ENCODE measurements at regions not wholly inside any gene's neighbourhood (a gene's known extent, or its start where the extent isn't known, plus 50 kb on each side); places are given as distances from the start of the nearest gene placed in this dataset.

- TF ChIP-seq SKIL (IDR thresholded peaks at IDR 0.05; ENCODE audit: low read depth, poor library complexity, severe bottlenecking) (no peak), NR2C1 (IDR thresholded peaks at IDR 0.05) (no peak), ATF7 (IDR thresholded peaks at IDR 0.05; ENCODE audit: low read depth) (no peak)
- TF ChIP-seq, protein P1, sequence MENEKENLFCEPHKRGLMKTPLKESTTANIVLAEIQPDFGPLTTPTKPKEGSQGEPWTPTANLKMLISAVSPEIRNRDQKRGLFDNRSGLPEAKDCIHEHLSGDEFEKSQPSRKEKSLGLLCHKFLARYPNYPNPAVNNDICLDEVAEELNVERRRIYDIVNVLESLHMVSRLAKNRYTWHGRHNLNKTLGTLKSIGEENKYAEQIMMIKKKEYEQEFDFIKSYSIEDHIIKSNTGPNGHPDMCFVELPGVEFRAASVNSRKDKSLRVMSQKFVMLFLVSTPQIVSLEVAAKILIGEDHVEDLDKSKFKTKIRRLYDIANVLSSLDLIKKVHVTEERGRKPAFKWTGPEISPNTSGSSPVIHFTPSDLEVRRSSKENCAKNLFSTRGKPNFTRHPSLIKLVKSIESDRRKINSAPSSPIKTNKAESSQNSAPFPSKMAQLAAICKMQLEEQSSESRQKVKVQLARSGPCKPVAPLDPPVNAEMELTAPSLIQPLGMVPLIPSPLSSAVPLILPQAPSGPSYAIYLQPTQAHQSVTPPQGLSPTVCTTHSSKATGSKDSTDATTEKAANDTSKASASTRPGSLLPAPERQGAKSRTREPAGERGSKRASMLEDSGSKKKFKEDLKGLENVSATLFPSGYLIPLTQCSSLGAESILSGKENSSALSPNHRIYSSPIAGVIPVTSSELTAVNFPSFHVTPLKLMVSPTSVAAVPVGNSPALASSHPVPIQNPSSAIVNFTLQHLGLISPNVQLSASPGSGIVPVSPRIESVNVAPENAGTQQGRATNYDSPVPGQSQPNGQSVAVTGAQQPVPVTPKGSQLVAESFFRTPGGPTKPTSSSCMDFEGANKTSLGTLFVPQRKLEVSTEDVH (IDR thresholded peaks at IDR 0.05; ENCODE audit: low read depth, partially characterized antibody): no peak
Observed at GRCh38 chr5:63053019-63053638, 474.5 kb downstream of the LRRC70 start (continued).

GRCh38 chr5:63050916-63051315 lies 472.3 kb downstream of the LRRC70 start:
- no peak for DNase-seq (ENCODE audit: low read depth, low spot score)
- H3K9me3 ChIP-seq (replicated peaks; ENCODE audit: control insufficient read depth, insufficient read depth, low read length): no peaks in the 10 kb centered on the region
- ChIA-PET POLR2A (no interaction called here), RAD21 (ENCODE audit: unreplicated experiment) (no interaction called here), CTCF (no interaction called here), SMC1A (ENCODE audit: uncharacterized antibody, unreplicated experiment) (interaction anchor here (0.5 kb wide), 1 partner anchor 654 kb away, joined by 3 read pairs; no protein-coding TSS in a partner anchor)
- no peaks in the 10 kb centered on the region for H3K4me1 ChIP-seq (ENCODE audit: control insufficient read depth, insufficient read depth, low read length)
- in situ Hi-C loops (cut with MboI) (no loop called here), intact Hi-C loops (cut with micrococcal nuclease; ENCODE audit: unreplicated experiment) (no loop called here)
- no peaks in the 10 kb centered on the region for H3K36me3 ChIP-seq (ENCODE audit: control insufficient read depth in 2 of 2, insufficient read depth in 2 of 2, low read length in 1 of 2)
- H3K9ac ChIP-seq (ENCODE audit: control insufficient read depth, insufficient read depth, low read length): no peak overlapping the region
- no peak overlapping the region for H3K4me3 ChIP-seq
- H2AFZ ChIP-seq (ENCODE audit: control insufficient read depth, low read depth, low read length): no peak overlapping the region
- H3K79me2 ChIP-seq (ENCODE audit: control insufficient read depth, insufficient read depth, low read length): no peaks in the 10 kb centered on the region
- H3K27me3 ChIP-seq (replicated peaks in 1 of 2; ENCODE audit: control insufficient read depth in 2 of 2, insufficient read depth in 2 of 2, low read length in 1 of 2): no peaks in the 10 kb centered on the region
- H3K4me2 ChIP-seq (ENCODE audit: control insufficient read depth, insufficient read depth): no peak overlapping the region
- no TSS peak for BruUV-seq (replicated peaks)
- 41% methylated on average over 2 of the region's 2 CpGs for WGBS (ENCODE audit: insufficient coverage, insufficient replicate concordance, low lambda C conversion rate, missing lambda C conversion rate)
- no peaks in the 10 kb centered on the region for H4K20me1 ChIP-seq (ENCODE audit: control insufficient read depth, insufficient read depth)
- no peak for FAIRE-seq
- no peak for ATAC-seq
- H3K27ac ChIP-seq (ENCODE audit: control insufficient read depth, insufficient read depth): no peak overlapping the region
- TF ChIP-seq, protein P2, sequence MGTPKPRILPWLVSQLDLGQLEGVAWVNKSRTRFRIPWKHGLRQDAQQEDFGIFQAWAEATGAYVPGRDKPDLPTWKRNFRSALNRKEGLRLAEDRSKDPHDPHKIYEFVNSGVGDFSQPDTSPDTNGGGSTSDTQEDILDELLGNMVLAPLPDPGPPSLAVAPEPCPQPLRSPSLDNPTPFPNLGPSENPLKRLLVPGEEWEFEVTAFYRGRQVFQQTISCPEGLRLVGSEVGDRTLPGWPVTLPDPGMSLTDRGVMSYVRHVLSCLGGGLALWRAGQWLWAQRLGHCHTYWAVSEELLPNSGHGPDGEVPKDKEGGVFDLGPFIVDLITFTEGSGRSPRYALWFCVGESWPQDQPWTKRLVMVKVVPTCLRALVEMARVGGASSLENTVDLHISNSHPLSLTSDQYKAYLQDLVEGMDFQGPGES (IDR thresholded peaks at IDR 0.05): no peak
- no peak for TF ChIP-seq IKZF1 (conservative IDR thresholded peaks at IDR 0.05)
- TF ChIP-seq DPF2 (IDR thresholded peaks at IDR 0.05): no peak
- TF ChIP-seq NR2C2 (IDR thresholded peaks at IDR 0.05; ENCODE audit: borderline replicate concordance, control insufficient read depth, insufficient read length, low read depth): no peak
- no peak for TF ChIP-seq RBBP5 (conservative IDR thresholded peaks at IDR 0.05)
- TF ChIP-seq ATF3 (IDR thresholded peaks at IDR 0.05; ENCODE audit: borderline replicate concordance, extremely low read depth, low read depth, low read length): no peak
- TF ChIP-seq, protein P3, sequence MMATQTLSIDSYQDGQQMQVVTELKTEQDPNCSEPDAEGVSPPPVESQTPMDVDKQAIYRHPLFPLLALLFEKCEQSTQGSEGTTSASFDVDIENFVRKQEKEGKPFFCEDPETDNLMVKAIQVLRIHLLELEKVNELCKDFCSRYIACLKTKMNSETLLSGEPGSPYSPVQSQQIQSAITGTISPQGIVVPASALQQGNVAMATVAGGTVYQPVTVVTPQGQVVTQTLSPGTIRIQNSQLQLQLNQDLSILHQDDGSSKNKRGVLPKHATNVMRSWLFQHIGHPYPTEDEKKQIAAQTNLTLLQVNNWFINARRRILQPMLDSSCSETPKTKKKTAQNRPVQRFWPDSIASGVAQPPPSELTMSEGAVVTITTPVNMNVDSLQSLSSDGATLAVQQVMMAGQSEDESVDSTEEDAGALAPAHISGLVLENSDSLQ (IDR thresholded peaks at IDR 0.05): no peak
- no peak for TF ChIP-seq ZNF384 (IDR thresholded peaks at IDR 0.05; ENCODE audit: borderline replicate concordance, low read depth, low read length)
- no peak for TF ChIP-seq NRF1 (conservative IDR thresholded peaks at IDR 0.05; ENCODE audit: low read depth, low read length)
- TF ChIP-seq HDGF (IDR thresholded peaks at IDR 0.05): no peak
- TF ChIP-seq TAF1 (IDR thresholded peaks at IDR 0.05; ENCODE audit: borderline replicate concordance, low read depth, low read length): no peak
- no peak for TF ChIP-seq POLR2A (IDR thresholded peaks at IDR 0.05; ENCODE audit: low read depth, low read length)
- no peak for TF ChIP-seq TBL1XR1 (IDR thresholded peaks at IDR 0.05; ENCODE audit: low read depth, low read length)

Measured in GM12878 (cell line).